ENCODE measurements at regions not wholly inside any gene's neighbourhood (a gene's known extent, or its start where the extent isn't known, plus 50 kb on each side); places are given as distances from the start of the nearest gene placed in this dataset.

DNA sequence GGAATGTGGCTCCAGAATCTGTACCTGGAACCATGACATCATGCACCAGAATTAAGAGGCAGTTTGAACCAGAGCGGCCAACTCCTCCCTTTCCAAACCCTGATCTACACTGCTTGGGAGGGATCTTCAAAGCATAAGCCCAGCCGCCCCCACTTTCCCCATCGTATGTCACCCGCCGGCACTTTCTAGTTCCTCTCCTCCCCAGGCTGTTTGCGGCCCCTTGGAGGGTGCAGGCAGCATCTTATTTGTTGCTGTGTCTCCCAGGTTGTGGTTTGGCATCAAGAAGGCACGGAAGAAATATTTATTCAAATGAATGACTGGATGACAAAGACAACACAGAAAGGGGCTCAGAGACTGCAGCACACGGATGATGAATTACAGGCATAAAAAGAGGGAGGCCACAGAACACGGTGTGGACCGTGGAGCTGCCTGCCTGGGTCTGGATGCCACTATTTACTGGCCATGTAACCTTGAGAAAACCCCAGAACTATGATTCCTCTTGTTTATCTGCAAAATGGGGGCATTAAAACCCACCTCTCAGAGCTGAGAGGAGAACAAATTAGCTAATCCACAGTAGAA, 305.8 kb downstream of the EIPR1 start:
- DNase-seq (ENCODE audit: insufficient read length, low spot score), result no peak
- FAIRE-seq, result no peak

DNA sequence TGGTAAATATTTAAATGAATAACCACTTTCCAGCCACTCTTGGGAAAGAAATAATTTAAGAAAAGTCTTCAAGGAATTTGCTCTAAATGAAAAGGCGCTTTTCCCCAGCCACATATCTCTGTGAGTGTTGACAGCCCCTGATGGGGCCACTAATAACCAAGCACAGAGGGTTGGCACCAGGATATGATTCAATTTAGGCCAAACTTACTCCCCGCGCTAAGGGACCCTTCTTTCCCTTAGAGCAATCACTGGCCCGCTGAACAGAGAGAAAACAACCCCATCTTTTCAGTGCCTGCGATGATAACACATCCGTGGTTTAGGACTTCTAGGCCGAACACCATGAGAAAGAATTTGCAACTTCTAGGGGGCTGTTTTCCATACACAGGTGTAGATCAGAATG, 310.8 kb downstream of the EIPR1 start:
- FAIRE-seq (no peak), DNase-seq (ENCODE audit: insufficient read length, low spot score) (no peak)

DNA sequence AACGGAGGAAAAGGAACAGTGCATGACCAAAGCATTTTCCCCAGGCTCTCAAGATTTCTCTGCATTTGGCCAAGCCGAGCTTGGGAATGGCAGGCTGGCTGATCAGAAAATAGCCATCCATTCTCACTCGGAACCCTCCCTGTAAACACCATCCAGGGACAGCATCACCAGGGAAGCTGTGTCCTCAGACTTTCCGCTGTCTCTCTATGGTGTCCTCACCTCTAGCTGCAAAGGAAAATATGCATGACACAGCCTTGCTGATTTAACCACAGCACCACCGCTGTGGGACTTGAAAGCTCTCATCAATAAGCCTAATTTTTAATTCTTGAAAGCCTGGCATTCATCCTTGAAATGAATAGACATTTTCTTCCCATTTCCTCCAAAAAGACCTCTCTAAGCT, 311.7 kb downstream of the EIPR1 start:
- FAIRE-seq (no peak), DNase-seq (ENCODE audit: insufficient read length, low spot score) (no peak)

DNA sequence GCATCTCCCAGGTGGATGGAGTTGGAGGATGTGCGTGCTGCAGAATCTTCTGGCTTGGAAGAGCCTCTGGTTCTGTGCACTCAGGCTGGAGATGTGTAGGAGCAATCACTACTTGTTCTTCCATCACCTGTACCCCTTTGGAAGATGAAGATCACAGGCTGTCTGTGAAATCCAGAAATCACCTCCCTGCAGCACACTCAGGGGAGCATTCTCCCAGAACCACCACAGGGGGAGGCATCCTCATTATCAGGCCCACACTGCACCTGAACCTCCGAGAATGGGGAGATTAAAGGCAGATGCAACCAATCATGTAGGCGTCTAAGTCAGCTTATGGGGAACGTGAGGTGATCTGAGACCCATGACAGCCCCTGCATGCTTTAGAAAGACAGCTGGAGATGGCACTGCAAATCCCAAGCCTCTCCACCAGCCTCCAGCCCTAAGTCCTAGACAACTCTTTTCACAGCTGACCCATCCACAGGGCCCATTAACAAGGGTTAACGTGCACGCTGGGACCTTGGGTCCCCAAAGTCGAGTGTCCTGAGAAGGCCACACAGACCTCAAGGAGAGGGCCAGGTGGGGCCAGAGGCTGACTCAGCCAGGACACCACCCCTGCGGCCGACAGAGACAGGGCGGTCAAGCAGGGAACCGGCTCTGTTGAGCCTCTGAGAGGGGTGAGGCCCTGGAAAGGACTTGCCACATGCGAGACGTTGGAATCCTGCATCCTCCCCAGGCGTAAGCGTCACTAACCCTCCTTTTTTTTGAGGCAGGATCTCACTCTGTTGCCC, 314.9 kb downstream of the EIPR1 start:
- FAIRE-seq, result no peak
- DNase-seq (ENCODE audit: insufficient read length, low spot score), result no peak

GRCh38 chr2:3060049-3060448, 317.6 kb downstream of the EIPR1 start:
- DNase-seq (ENCODE audit: insufficient read length, low spot score) (no peak), FAIRE-seq (no peak)

GRCh38 chr2:3059141-3059925, 318.3 kb downstream of the EIPR1 start:
- DNase-seq (ENCODE audit: insufficient read length, low spot score), result no peak
- FAIRE-seq, result no peak

GRCh38 chr2:3054066-3054465, 323.6 kb downstream of the EIPR1 start:
- no peak for DNase-seq (ENCODE audit: insufficient read length, low spot score)
- FAIRE-seq, result no peak

DNA sequence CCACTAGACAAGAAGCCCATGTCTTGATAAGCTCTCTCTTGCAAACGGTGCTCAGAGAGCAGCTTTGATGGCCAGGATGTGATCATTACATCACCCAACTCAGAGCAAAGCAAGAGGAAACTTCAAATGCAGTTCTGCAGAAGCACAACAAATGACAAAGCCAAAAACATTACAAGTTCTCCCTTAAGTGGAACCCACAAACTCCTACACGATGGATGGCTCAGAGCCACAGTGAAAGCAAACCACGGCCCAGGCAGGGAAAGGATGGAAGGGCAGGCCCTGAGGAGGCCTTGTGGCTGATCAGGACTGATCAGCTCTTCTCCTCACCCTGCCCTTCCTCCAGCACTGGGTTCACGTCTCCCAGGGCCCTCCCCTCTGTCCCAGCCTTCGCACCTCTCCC, 326.4 kb downstream of the EIPR1 start:
- no peak for FAIRE-seq
- DNase-seq (ENCODE audit: insufficient read length, low spot score), result no peak

GRCh38 chr2:3046170-3046865, 331.3 kb downstream of the EIPR1 start:
- FAIRE-seq, result no peak

GRCh38 chr2:3045318-3045921, 332.2 kb downstream of the EIPR1 start:
- no peak for DNase-seq (ENCODE audit: insufficient read length, low spot score)
- FAIRE-seq, result no peak

More at GRCh38 chr2:3046170-3046865, 331.3 kb downstream of the EIPR1 start:
- DNase-seq (ENCODE audit: insufficient read length, low spot score), result no peak

- DNase-seq (ENCODE audit: insufficient read length, low spot score), result no peak
- FAIRE-seq, result no peak
Measured at GRCh38 chr2:3044587-3045317, 332.9 kb downstream of the EIPR1 start.

GRCh38 chr2:3043726-3044125, 333.9 kb downstream of the EIPR1 start:
- no peak for DNase-seq (ENCODE audit: insufficient read length, low spot score)
- FAIRE-seq, result no peak

DNA sequence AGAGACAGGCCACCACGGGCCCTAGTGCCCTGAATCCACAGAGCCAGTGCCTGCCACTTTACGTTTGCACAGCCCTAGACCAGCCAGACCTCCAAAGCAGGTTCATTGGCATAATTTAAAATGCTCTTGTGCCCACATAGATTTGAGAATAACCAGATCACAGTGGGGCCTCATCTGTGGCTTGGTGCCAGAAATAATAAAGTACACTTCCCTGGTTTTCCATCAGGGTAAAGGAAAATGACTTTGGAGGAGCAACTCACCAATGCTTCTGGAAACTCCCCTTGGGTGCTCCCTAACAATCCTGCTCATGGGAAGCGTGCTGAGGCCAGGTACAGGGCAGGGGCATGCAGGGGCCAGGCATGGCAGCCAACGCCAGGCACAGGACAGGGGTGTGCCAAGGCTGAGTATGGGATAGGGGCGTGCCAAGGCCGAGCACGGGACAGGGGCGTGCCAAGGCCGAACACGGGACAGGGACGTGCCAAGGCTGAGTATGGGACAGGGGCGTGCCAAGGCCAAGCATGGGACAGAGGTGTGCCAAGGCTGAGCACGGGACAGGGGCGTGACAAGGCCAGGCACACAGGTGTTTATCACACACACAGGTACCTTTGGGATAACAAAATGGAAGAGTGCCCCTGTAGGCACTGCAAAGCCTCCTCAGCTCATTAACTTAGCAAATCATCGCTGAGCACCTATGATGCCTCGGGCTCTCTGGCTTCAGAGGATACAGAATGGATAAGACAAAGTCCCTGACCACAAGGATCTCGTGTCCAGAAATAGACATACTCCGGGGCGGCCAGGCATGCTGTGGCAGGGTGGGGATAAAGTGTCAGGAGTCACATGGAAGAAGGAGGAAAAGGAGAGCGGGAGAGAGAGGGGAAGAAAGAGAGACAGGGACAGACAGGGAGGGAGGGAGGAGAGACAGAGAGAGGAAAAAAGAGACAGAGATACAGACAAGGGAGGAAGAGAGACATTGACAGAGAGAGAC, 334.7 kb downstream of the EIPR1 start:
- no peak for FAIRE-seq
- no peak for DNase-seq (ENCODE audit: insufficient read length, low spot score)

DNA sequence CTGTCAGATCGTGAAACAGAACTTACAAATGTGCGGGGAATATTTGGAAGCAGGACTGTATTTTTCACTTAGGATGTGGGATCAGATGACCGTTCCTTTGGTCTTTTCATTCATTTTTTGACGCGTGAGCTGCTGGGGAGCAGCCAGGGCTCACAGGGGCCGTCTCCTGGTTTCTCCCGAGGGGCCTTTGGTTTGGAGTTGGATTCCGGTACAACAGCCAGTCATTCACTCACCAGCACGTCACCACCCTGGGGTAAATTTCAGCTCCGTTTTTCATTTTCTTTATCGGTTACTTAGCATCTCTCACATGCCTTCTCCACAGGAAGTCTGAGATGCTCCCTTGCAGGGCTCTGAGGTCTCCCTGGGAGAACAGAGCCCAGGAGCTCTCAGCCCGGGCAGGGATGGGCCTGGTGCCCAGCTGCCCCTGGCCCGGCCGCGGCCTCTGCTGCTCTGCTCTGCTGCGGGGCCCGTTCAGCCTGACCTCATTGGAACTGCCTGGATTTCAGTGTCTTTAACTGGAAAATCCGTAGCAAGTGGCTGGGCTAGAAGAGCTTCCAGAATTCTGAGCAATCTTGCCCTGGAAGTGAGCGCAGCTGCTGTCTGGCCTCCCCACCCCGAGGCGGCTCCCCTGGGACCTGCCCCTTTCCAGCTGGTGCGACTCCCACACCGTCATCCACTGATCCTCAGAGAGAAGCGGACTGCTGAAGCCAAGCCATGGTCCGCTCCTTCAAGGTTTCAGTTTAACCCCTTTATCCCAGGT, 335.6 kb downstream of the EIPR1 start:
- FAIRE-seq (no peak), DNase-seq (ENCODE audit: insufficient read length, low spot score) (no peak)

DNA sequence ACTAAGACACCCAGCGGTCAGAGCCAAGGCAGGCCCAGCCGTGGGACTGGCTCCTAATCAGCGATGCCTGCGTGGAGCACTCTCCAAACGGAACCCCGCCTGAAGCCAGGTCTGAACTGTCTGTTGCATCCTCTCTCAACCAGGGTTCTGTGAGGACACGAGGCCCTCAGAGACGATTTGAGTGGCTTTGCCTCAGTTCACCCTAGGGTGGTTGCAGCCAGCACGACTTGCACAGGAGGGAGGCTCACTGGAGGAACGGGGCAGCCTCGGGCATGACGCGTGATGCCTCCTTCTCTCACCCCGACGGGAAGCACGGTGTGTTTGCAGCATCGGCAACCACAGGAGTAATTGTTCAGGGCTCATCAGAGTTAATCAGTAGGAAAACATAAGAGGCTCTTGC, 336.4 kb downstream of the EIPR1 start:
- FAIRE-seq, result no peak
- DNase-seq (ENCODE audit: insufficient read length, low spot score), result no peak

- no peak for FAIRE-seq
Measured at GRCh38 chr2:3040496-3041140, 337.0 kb downstream of the EIPR1 start.

DNA sequence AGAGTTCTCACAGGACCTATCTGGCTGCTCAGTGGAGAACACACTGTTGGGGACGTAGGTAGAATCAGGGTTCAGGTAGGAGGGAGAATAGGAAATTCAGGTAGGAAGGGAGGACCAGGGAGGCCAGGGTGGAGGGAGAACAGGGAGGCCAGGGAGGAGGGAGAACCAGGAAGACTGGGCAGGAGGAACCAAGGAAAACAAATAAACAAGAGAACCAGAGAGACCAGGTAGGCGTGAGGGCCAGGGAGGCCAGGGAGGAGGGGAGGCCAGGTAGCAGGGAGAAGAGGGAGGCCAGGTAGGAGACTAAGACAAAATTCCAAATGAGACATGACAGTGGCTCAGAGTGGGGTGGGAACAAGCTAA, 337.6 kb downstream of the EIPR1 start:
- DNase-seq (ENCODE audit: insufficient read length, low spot score), result no peak
- no peak for FAIRE-seq

More at GRCh38 chr2:3040496-3041140, 337.0 kb downstream of the EIPR1 start:
- DNase-seq (ENCODE audit: insufficient read length, low spot score), result no peak

All from GM19239 (cell line).